ENCODE measurements at regions not wholly inside any gene's neighbourhood (a gene's known extent, or its start where the extent isn't known, plus 50 kb on each side); places are given as distances from the start of the nearest gene placed in this dataset.

GRCh38 chr7:67619175-67619574 is 622.5 kb downstream of the TYW1 start:
- no peak overlapping the region for H3K4me2 ChIP-seq (ENCODE audit: low read depth, low read length)
- TF ChIP-seq EZH2 (optimal IDR thresholded peaks at IDR 0.05; ENCODE audit: low read depth, low read length) (no peak), EZH2phosphoT487 (IDR thresholded peaks at IDR 0.05; ENCODE audit: low read length) (no peak)
- TF ChIP-seq, protein P1, sequence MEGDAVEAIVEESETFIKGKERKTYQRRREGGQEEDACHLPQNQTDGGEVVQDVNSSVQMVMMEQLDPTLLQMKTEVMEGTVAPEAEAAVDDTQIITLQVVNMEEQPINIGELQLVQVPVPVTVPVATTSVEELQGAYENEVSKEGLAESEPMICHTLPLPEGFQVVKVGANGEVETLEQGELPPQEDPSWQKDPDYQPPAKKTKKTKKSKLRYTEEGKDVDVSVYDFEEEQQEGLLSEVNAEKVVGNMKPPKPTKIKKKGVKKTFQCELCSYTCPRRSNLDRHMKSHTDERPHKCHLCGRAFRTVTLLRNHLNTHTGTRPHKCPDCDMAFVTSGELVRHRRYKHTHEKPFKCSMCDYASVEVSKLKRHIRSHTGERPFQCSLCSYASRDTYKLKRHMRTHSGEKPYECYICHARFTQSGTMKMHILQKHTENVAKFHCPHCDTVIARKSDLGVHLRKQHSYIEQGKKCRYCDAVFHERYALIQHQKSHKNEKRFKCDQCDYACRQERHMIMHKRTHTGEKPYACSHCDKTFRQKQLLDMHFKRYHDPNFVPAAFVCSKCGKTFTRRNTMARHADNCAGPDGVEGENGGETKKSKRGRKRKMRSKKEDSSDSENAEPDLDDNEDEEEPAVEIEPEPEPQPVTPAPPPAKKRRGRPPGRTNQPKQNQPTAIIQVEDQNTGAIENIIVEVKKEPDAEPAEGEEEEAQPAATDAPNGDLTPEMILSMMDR (IDR thresholded peaks at IDR 0.05; ENCODE audit: low read length), result no peak

GRCh38 chr7:67620216-67620933 is 623.7 kb downstream of the TYW1 start:
- no peak for DNase-seq
- no peak overlapping the region for H3K27ac ChIP-seq (ENCODE audit: low read length)
- H3K4me3 ChIP-seq (ENCODE audit: low read length), result no peak overlapping the region
- no peaks in the 10 kb centered on the region for H3K79me2 ChIP-seq (ENCODE audit: low read length)
- no peaks in the 10 kb centered on the region for H3K9me2 ChIP-seq (replicated peaks; ENCODE audit: insufficient read depth, low read length)
- no peaks in the 10 kb centered on the region for H3K27me3 ChIP-seq (replicated peaks; ENCODE audit: insufficient read depth, low read length)
- no peaks in the 10 kb centered on the region for H3K9me3 ChIP-seq (replicated peaks; ENCODE audit: insufficient read depth, low read length)
- no peak overlapping the region for H3K9ac ChIP-seq (ENCODE audit: low read length)
- no peak overlapping the region for H2AFZ ChIP-seq (ENCODE audit: low read length)
- H3F3A ChIP-seq (ENCODE audit: insufficient read depth, low read length), result no peaks in the 10 kb centered on the region
- no peak for TF ChIP-seq EZH2phosphoT487 (IDR thresholded peaks at IDR 0.05; ENCODE audit: low read length)
- no peak for TF ChIP-seq EZH2 (optimal IDR thresholded peaks at IDR 0.05; ENCODE audit: low read depth, low read length)
- TF ChIP-seq, protein P1 (IDR thresholded peaks at IDR 0.05; ENCODE audit: low read length), result no peak
- H3K4me2 ChIP-seq (ENCODE audit: low read depth, low read length), result no peak overlapping the region
- H4K20me1 ChIP-seq (ENCODE audit: insufficient read depth, low read length), result no peaks in the 10 kb centered on the region
- H3K36me3 ChIP-seq (replicated peaks; ENCODE audit: insufficient read depth, low read length), result no peaks in the 10 kb centered on the region
- no peaks in the 10 kb centered on the region for H3K4me1 ChIP-seq (ENCODE audit: low read length)

More at GRCh38 chr7:67619175-67619574, 622.5 kb downstream of the TYW1 start:
- Histone ChIP-seq H2AFZ (ENCODE audit: low read length) (no peak overlapping the region), H3K36me3 (replicated peaks; ENCODE audit: insufficient read depth, low read length) (no peaks in the 10 kb centered on the region), H3K27me3 (replicated peaks; ENCODE audit: insufficient read depth, low read length) (no peaks in the 10 kb centered on the region), H3K9me3 (replicated peaks; ENCODE audit: insufficient read depth, low read length) (no peaks in the 10 kb centered on the region), H3F3A (ENCODE audit: insufficient read depth, low read length) (no peaks in the 10 kb centered on the region), H3K79me2 (ENCODE audit: low read length) (no peaks in the 10 kb centered on the region), H3K9ac (ENCODE audit: low read length) (no peak overlapping the region), H3K27ac (ENCODE audit: low read length) (no peak overlapping the region), H3K9me2 (replicated peaks; ENCODE audit: insufficient read depth, low read length) (no peaks in the 10 kb centered on the region), H4K20me1 (ENCODE audit: insufficient read depth, low read length) (no peaks in the 10 kb centered on the region), H3K4me1 (ENCODE audit: low read length) (no peaks in the 10 kb centered on the region), H3K4me3 (ENCODE audit: low read length) (no peak overlapping the region)
- DNase-seq, result no peak

- no peaks in the 10 kb centered on the region for H3K9me3 ChIP-seq (replicated peaks; ENCODE audit: insufficient read depth, low read length)
- TF ChIP-seq, protein P1 (IDR thresholded peaks at IDR 0.05; ENCODE audit: low read length), result no peak
- no peak for TF ChIP-seq EZH2phosphoT487 (IDR thresholded peaks at IDR 0.05; ENCODE audit: low read length)
- no peak for TF ChIP-seq EZH2 (optimal IDR thresholded peaks at IDR 0.05; ENCODE audit: low read depth, low read length)
- no peaks in the 10 kb centered on the region for H3K36me3 ChIP-seq (replicated peaks; ENCODE audit: insufficient read depth, low read length)
- no peak overlapping the region for H2AFZ ChIP-seq (ENCODE audit: low read length)
- H3K27ac ChIP-seq (ENCODE audit: low read length), result no peak overlapping the region
- no peaks in the 10 kb centered on the region for H3K79me2 ChIP-seq (ENCODE audit: low read length)
- no peak overlapping the region for H3K4me3 ChIP-seq (ENCODE audit: low read length)
- no peak for DNase-seq
- no peaks in the 10 kb centered on the region for H3K9me2 ChIP-seq (replicated peaks; ENCODE audit: insufficient read depth, low read length)
- no peaks in the 10 kb centered on the region for H3F3A ChIP-seq (ENCODE audit: insufficient read depth, low read length)
- H3K9ac ChIP-seq (ENCODE audit: low read length), result no peak overlapping the region
- H3K27me3 ChIP-seq (replicated peaks; ENCODE audit: insufficient read depth, low read length), result no peaks in the 10 kb centered on the region
- no peak overlapping the region for H3K4me2 ChIP-seq (ENCODE audit: low read depth, low read length)
- H4K20me1 ChIP-seq (ENCODE audit: insufficient read depth, low read length), result no peaks in the 10 kb centered on the region
- no peaks in the 10 kb centered on the region for H3K4me1 ChIP-seq (ENCODE audit: low read length)
Observed at GRCh38 chr7:67621704-67622103, 625.1 kb downstream of the TYW1 start.
